ENCODE measurements at regions not wholly inside any gene's neighbourhood (a gene's known extent, or its start where the extent isn't known, plus 50 kb on each side); places are given as distances from the start of the nearest gene placed in this dataset.

- TF ChIP-seq CHD7 (IDR thresholded peaks at IDR 0.05; ENCODE audit: insufficient replicate concordance, low read length) (no peak), SP1 (IDR thresholded peaks at IDR 0.05; ENCODE audit: low read depth, low read length) (no peak), CHD1 (IDR thresholded peaks at IDR 0.05; ENCODE audit: low read depth, low read length) (no peak), HDAC6 (IDR thresholded peaks at IDR 0.05; ENCODE audit: low read depth, low read length) (no peak), BCL11A (IDR thresholded peaks at IDR 0.05; ENCODE audit: low read depth in 2 of 2, low read length in 2 of 2) (no peak), TBP (IDR thresholded peaks at IDR 0.05; ENCODE audit: low read depth, low read length) (no peak), CREB1 (IDR thresholded peaks at IDR 0.05) (no peak), RFX5 (IDR thresholded peaks at IDR 0.05; ENCODE audit: borderline replicate concordance, low read depth, low read length) (no peak), SP2 (IDR thresholded peaks at IDR 0.05; ENCODE audit: low read length) (no peak)
Observed at GRCh38 chr4:38254825-38255224, 294.6 kb downstream of the PTTG2 start (continued).
